A549 (cell line): ENCODE measurements at regions not wholly inside any gene's neighbourhood (a gene's known extent, or its start where the extent isn't known, plus 50 kb on each side); places are given as distances from the start of the nearest gene placed in this dataset.
"Not testable (repeated sequence)": the region's sequence is repeated elsewhere in the genome, so short reads cannot be mapped to it uniquely, and the experiment has no call there.

Experiments used
- CHD2 ChIP-seq: fragments of 150-350 bp; IDR thresholded peaks from 2 replicates; pipeline ENCODE4 v1.6.1; 2014; ENCODE audit warnings: low read length; ENCODE audit not compliant: partially characterized antibody
- EP300 ChIP-seq, 2 experiments: fragments of >200 bp; sonication (Bioruptor Twin); formaldehyde crosslinking; IDR thresholded peaks; 2 replicates in 1 of 2; 3 replicates in 1 of 2; pipeline ENCODE4 v1.6.1; 2016 to 2017
- HOXB13 ChIP-seq: fragments of 250-450 bp; sonication (Bioruptor Pico); IDR thresholded peaks from 2 replicates; pipeline ENCODE4 v1.5.0; 2020; ENCODE audit warnings: low read depth, mild to moderate bottlenecking, moderate library complexity
- MAFK ChIP-seq: fragments of 450-650 bp; IDR thresholded peaks from 2 replicates; pipeline ENCODE4 v1.6.1; 2014; ENCODE audit not compliant: partially characterized antibody
- MAX ChIP-seq: IDR thresholded peaks from 2 replicates; pipeline ENCODE4 v1.6.1; 2012
- POLR2A ChIP-seq: IDR thresholded peaks from 2 replicates; pipeline ENCODE4 v1.6.1; 2012; ENCODE audit warnings: mild to moderate bottlenecking, low read length
- REST ChIP-seq: fragments of 200-600 bp; sonication (generic); IDR thresholded peaks from 2 replicates; pipeline ENCODE4 v1.6.1; 2016; ENCODE audit warnings: antibody characterized with exemption, mild to moderate bottlenecking, moderate library complexity
- RNF2 ChIP-seq: fragments of 200-600 bp; sonication (generic); IDR thresholded peaks from 2 replicates; pipeline ENCODE4 v1.6.1; 2016; ENCODE audit warnings: low read depth, mild to moderate bottlenecking, antibody characterized with exemption, moderate library complexity, borderline replicate concordance
- USF2 ChIP-seq: fragments of 450-650 bp; IDR thresholded peaks from 2 replicates; pipeline ENCODE4 v1.6.1; 2014; ENCODE audit warnings: antibody characterized with exemption
- TF ChIP-seq, protein P1 (sequence below): fragments of >200 bp; sonication (Bioruptor Twin); formaldehyde crosslinking; IDR thresholded peaks from 3 replicates; pipeline ENCODE4 v1.5.1; 2016

DNA sequence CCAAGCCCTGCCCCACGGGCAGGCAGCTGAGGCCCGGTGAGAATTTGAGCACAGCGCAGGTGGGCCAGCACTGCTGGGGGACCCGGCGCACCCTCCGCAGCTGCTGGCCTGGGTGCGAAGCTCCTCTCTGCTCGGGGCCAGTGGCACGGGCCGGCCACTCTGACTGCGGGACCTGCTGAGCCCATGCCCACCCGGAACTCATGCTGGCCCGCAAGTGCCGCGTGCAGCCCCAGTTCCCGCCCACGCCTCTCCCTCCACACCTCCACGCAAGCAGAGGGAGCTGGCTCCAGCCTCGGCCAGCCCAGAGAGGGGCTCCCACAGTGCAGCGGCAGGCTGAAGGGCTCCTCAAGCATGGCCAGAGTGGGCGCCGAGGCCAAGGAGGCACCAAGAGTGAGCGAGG, 190.1 kb upstream of the IGFBP7 start:
- not testable (repeated sequence) for TF ChIP-seq CHD2; MAX; USF2; MAFK; HOXB13; RNF2; REST; EP300 (IDR thresholded peaks at IDR 0.05); POLR2A
- TF ChIP-seq, protein P1, sequence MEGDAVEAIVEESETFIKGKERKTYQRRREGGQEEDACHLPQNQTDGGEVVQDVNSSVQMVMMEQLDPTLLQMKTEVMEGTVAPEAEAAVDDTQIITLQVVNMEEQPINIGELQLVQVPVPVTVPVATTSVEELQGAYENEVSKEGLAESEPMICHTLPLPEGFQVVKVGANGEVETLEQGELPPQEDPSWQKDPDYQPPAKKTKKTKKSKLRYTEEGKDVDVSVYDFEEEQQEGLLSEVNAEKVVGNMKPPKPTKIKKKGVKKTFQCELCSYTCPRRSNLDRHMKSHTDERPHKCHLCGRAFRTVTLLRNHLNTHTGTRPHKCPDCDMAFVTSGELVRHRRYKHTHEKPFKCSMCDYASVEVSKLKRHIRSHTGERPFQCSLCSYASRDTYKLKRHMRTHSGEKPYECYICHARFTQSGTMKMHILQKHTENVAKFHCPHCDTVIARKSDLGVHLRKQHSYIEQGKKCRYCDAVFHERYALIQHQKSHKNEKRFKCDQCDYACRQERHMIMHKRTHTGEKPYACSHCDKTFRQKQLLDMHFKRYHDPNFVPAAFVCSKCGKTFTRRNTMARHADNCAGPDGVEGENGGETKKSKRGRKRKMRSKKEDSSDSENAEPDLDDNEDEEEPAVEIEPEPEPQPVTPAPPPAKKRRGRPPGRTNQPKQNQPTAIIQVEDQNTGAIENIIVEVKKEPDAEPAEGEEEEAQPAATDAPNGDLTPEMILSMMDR = not testable (repeated sequence)
